ENCODE measurements at regions not wholly inside any gene's neighbourhood (a gene's known extent, or its start where the extent isn't known, plus 50 kb on each side); places are given as distances from the start of the nearest gene placed in this dataset.

- no peak for DNase-seq (ENCODE audit: low spot score)
- Histone ChIP-seq H3K27ac (no peak overlapping the region), H3K36me3 (no peaks in the 10 kb centered on the region), H3K4me1 (replicated peaks) (no peaks in the 10 kb centered on the region), H3K4me3 (no peak overlapping the region), H3K27me3 (replicated peaks; ENCODE audit: insufficient read depth) (no peaks in the 10 kb centered on the region), H3K9me3 (no peaks in the 10 kb centered on the region)
- intact Hi-C loops (cut with DNase I): no loop called here
- 57% methylated on average over 3 of the region's 3 CpGs for WGBS
- no peak for TF ChIP-seq POLR2A (IDR thresholded peaks at IDR 0.05)
- TF ChIP-seq POLR2AphosphoS5 (IDR thresholded peaks at IDR 0.05): no peak
- TF ChIP-seq, protein P1, sequence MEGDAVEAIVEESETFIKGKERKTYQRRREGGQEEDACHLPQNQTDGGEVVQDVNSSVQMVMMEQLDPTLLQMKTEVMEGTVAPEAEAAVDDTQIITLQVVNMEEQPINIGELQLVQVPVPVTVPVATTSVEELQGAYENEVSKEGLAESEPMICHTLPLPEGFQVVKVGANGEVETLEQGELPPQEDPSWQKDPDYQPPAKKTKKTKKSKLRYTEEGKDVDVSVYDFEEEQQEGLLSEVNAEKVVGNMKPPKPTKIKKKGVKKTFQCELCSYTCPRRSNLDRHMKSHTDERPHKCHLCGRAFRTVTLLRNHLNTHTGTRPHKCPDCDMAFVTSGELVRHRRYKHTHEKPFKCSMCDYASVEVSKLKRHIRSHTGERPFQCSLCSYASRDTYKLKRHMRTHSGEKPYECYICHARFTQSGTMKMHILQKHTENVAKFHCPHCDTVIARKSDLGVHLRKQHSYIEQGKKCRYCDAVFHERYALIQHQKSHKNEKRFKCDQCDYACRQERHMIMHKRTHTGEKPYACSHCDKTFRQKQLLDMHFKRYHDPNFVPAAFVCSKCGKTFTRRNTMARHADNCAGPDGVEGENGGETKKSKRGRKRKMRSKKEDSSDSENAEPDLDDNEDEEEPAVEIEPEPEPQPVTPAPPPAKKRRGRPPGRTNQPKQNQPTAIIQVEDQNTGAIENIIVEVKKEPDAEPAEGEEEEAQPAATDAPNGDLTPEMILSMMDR (IDR thresholded peaks at IDR 0.05): no peak
These were observed 493.1 kb upstream of the CCDC196 start for GRCh38 chr14:65993103-65993502.

GRCh38 chr14:65993996-65994395, 492.2 kb upstream of the CCDC196 start:
- TF ChIP-seq POLR2AphosphoS5 (IDR thresholded peaks at IDR 0.05) (no peak), POLR2A (IDR thresholded peaks at IDR 0.05) (no peak)
- TF ChIP-seq, protein P1 (IDR thresholded peaks at IDR 0.05): no peak
- no peak overlapping the region for H3K27ac ChIP-seq
- no peaks in the 10 kb centered on the region for H3K4me1 ChIP-seq (replicated peaks)
- no peaks in the 10 kb centered on the region for H3K9me3 ChIP-seq
- H3K27me3 ChIP-seq (replicated peaks; ENCODE audit: insufficient read depth): no peaks in the 10 kb centered on the region
- no peak for DNase-seq (ENCODE audit: low spot score)
- 85% methylated on average over 5 of the region's 5 CpGs for WGBS
- intact Hi-C loops (cut with DNase I): no loop called here
- no peaks in the 10 kb centered on the region for H3K36me3 ChIP-seq
- H3K4me3 ChIP-seq: no peak overlapping the region

DNA sequence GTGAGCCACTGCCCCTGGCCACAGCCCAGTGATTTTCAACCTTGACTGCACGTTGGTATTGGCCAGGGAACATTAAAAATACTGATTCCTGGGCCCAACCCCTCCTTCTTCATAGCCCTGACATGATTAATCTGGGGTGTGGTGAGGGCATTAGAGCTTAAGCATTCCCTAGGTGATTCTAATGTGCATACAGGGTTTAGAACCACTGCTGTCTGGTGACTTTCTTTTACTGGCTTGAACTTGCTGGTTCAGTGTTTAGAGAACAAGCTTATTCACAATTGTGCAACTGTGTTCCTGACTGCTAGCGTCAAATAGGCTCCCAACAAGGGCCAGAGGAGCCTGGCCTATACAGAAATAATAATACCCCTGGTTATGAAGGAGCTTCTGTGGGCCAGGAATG, 488.8 kb upstream of the CCDC196 start:
- TF ChIP-seq POLR2A (IDR thresholded peaks at IDR 0.05) (no peak), POLR2AphosphoS5 (IDR thresholded peaks at IDR 0.05) (no peak)
- TF ChIP-seq, protein P1 (IDR thresholded peaks at IDR 0.05): no peak
- H3K27me3 ChIP-seq (replicated peaks; ENCODE audit: insufficient read depth): no peaks in the 10 kb centered on the region
- no peak overlapping the region for H3K27ac ChIP-seq
- H3K4me3 ChIP-seq: no peak overlapping the region
- 97% methylated on average over 2 of the region's 2 CpGs for WGBS
- H3K36me3 ChIP-seq: no peaks in the 10 kb centered on the region
- no peak for DNase-seq (ENCODE audit: low spot score)
- H3K4me1 ChIP-seq (replicated peaks): no peaks in the 10 kb centered on the region
- no peaks in the 10 kb centered on the region for H3K9me3 ChIP-seq
- intact Hi-C loops (cut with DNase I): no loop called here

DNA sequence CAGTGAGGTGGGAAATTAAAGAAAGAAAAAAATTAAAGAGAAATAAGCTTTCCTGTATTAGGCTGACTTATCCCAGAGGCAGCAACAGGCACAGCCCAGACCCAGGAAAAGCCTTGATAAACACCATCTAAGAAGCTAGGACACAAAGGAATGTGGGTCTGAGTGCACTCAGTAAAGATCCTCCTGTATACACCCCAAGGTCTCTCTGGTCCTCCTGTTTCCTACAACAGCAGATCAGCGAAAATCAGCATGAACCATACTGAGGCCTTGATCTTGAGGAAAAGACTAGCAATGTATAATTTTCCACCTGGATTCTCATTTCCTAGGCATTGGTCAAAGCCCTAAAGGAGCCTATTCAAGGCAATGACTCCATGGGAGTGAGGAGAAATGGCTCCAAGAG, 486.3 kb upstream of the CCDC196 start:
- DNase-seq (ENCODE audit: low spot score): no peak
- 86% methylated on average over 1 of the region's 1 CpG for WGBS

DNA sequence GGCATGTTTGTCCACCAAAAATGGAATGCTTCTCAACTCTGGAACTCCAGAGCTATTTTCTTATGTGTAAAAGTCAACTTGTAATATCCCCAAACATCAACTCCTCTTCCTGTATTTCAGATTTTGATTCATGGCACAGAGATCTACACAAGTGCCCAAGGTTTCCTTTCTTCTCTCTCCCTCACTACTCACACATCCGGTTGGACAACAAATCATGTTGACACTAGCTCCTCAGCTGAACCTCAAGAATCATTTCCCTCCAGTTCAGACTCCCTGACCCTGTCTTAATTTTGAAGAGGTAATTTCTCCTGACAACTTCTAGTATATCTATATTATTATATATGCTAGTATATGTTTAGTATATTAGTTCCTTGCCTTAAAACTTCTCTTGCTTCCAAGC, 485.4 kb upstream of the CCDC196 start:
- Histone ChIP-seq H3K27ac (no peak overlapping the region), H3K36me3 (no peaks in the 10 kb centered on the region), H3K27me3 (replicated peaks; ENCODE audit: insufficient read depth) (no peaks in the 10 kb centered on the region), H3K4me3 (no peak overlapping the region), H3K4me1 (replicated peaks) (no peaks in the 10 kb centered on the region), H3K9me3 (no peaks in the 10 kb centered on the region)
- intact Hi-C loops (cut with DNase I): no loop called here
- no peak for DNase-seq (ENCODE audit: low spot score)
- no peak for TF ChIP-seq POLR2A (IDR thresholded peaks at IDR 0.05)
- TF ChIP-seq, protein P1 (IDR thresholded peaks at IDR 0.05): no peak
- no peak for TF ChIP-seq POLR2AphosphoS5 (IDR thresholded peaks at IDR 0.05)
- 25% methylated on average over 1 of the region's 1 CpG for WGBS

More for the DNA sequence above, 486.3 kb upstream of the CCDC196 start:
- H3K27ac ChIP-seq: no peak overlapping the region
- TF ChIP-seq, protein P1 (IDR thresholded peaks at IDR 0.05): no peak
- TF ChIP-seq POLR2A (IDR thresholded peaks at IDR 0.05) (no peak), POLR2AphosphoS5 (IDR thresholded peaks at IDR 0.05) (no peak)
- H3K27me3 ChIP-seq (replicated peaks; ENCODE audit: insufficient read depth): no peaks in the 10 kb centered on the region
- intact Hi-C loops (cut with DNase I): no loop called here
- no peaks in the 10 kb centered on the region for H3K9me3 ChIP-seq
- no peak overlapping the region for H3K4me3 ChIP-seq
- no peaks in the 10 kb centered on the region for H3K36me3 ChIP-seq
- no peaks in the 10 kb centered on the region for H3K4me1 ChIP-seq (replicated peaks)
